Astrocyte (in vitro differentiated cells and primary cell): ENCODE measurements at regions not wholly inside any gene's neighbourhood (a gene's known extent, or its start where the extent isn't known, plus 50 kb on each side); places are given as distances from the start of the nearest gene placed in this dataset.

Experiments used
- DNase-seq: peaks from one replicate; pipeline ENCODE4 v3.0.0-alpha.2; 2010; ENCODE audit warnings: low read depth
- FAIRE-seq: peaks from 2 replicates; lab custom pipeline; 2011; peaks lifted over from hg19 to GRCh38; lab: Jason Lieb, UNC
- H2AFZ ChIP-seq: 2 replicates; pipeline ENCODE4 v1.6.0; 2012; ENCODE audit warnings: low read depth, low read length, inconsistent platforms
- H3K27ac ChIP-seq: 2 replicates; pipeline ENCODE4 v1.5.1; 2011; ENCODE audit warnings: low read depth, low read length, inconsistent platforms
- H3K27me3 ChIP-seq: 2 replicates; pipeline ENCODE4 v1.6.0; 2011; ENCODE audit warnings: low read length, inconsistent platforms; ENCODE audit not compliant: insufficient read depth
- H3K36me3 ChIP-seq: 2 replicates; pipeline ENCODE4 v1.5.1; 2011; ENCODE audit warnings: low read length, inconsistent platforms; ENCODE audit not compliant: insufficient read depth
- H3K4me1 ChIP-seq: 2 replicates; pipeline ENCODE4 v1.5.1; 2011; ENCODE audit warnings: low read length, inconsistent platforms; ENCODE audit not compliant: insufficient read depth
- H3K4me2 ChIP-seq: 2 replicates; pipeline ENCODE4 v1.6.0; 2012; ENCODE audit warnings: low read length, inconsistent platforms
- H3K4me3 ChIP-seq: 2 replicates; pipeline ENCODE4 v1.5.1; 2011; ENCODE audit warnings: low read depth, mild to moderate bottlenecking, low read length, inconsistent platforms; ENCODE audit not compliant: insufficient read depth
- H3K79me2 ChIP-seq: 2 replicates; pipeline ENCODE4 v1.6.0; 2012; ENCODE audit warnings: mild to moderate bottlenecking, low read length, inconsistent platforms; ENCODE audit not compliant: insufficient read depth
- H3K9ac ChIP-seq: 2 replicates; pipeline ENCODE4 v1.6.0; 2012; ENCODE audit warnings: mild to moderate bottlenecking, low read length, inconsistent platforms
- H3K9me3 ChIP-seq: 2 replicates; pipeline ENCODE4 v1.5.1; 2012; ENCODE audit warnings: low read depth, mild to moderate bottlenecking, low read length, inconsistent platforms; ENCODE audit not compliant: insufficient read depth
- H4K20me1 ChIP-seq: 2 replicates; pipeline ENCODE4 v1.6.0; 2012; ENCODE audit warnings: low read length, inconsistent platforms; ENCODE audit not compliant: insufficient read depth
- H3K27ac Mint-ChIP-seq: one replicate; pipeline ENCODE4 v1.8.0; 2021; ENCODE audit warnings: mild to moderate bottlenecking, mixed read lengths; ENCODE audit not compliant: unreplicated experiment
- H3K27me3 Mint-ChIP-seq: one replicate; pipeline ENCODE4 v1.8.0; 2021; ENCODE audit warnings: low read depth, mixed read lengths; ENCODE audit not compliant: unreplicated experiment
- H3K36me3 Mint-ChIP-seq: one replicate; pipeline ENCODE4 v1.8.0; 2021; ENCODE audit warnings: low read depth, mixed read lengths; ENCODE audit not compliant: unreplicated experiment
- H3K4me1 Mint-ChIP-seq: one replicate; pipeline ENCODE4 v1.8.0; 2021; ENCODE audit warnings: low read depth, mixed read lengths; ENCODE audit not compliant: unreplicated experiment
- H3K4me3 Mint-ChIP-seq: one replicate; pipeline ENCODE4 v1.8.0; 2021; ENCODE audit warnings: mild to moderate bottlenecking, moderate library complexity, mixed read lengths; ENCODE audit not compliant: unreplicated experiment
- H3K9me3 Mint-ChIP-seq: one replicate; pipeline ENCODE4 v1.8.0; 2021; ENCODE audit warnings: mild to moderate bottlenecking, mixed read lengths; ENCODE audit not compliant: unreplicated experiment
- CTCF ChIP-seq: IDR thresholded peaks from 2 replicates; pipeline ENCODE4 v1.5.1; 2011; ENCODE audit warnings: low read depth, mild to moderate bottlenecking, inconsistent platforms, low read length, moderate library complexity; ENCODE audit not compliant: insufficient read depth
- EZH2 ChIP-seq: IDR thresholded peaks from 2 replicates; pipeline ENCODE4 v1.6.1; 2012; ENCODE audit warnings: mild to moderate bottlenecking, low read length, inconsistent platforms; ENCODE audit not compliant: insufficient read depth

GRCh38 chr2:238507836-238508235 lies 81.1 kb downstream of the ASB1 start:
- Histone ChIP-seq H3K36me3 (no peaks in the 10 kb centered on the region), H2AFZ (no peak overlapping the region), H3K9ac (no peak overlapping the region), H3K9me3 (peaks cover 4% of the 10 kb centered on the region), H3K4me2 (no peak overlapping the region), H3K27me3 (no peaks in the 10 kb centered on the region), H3K27ac (no peak overlapping the region), H3K79me2 (no peaks in the 10 kb centered on the region), H4K20me1 (no peaks in the 10 kb centered on the region), H3K4me3 (no peak overlapping the region), H3K4me1 (peaks cover 12% of the 10 kb centered on the region)
- H3K4me1 Mint-ChIP-seq = no peaks in the 10 kb centered on the region
- no peak overlapping the region for H3K27ac Mint-ChIP-seq
- peaks cover 4% of the 10 kb centered on the region for H3K9me3 Mint-ChIP-seq
- no peak for FAIRE-seq
- no peak overlapping the region for H3K4me3 Mint-ChIP-seq
- peaks cover 17% of the 10 kb centered on the region for H3K27me3 Mint-ChIP-seq
- peaks cover 1% of the 10 kb centered on the region for H3K36me3 Mint-ChIP-seq
- DNase-seq = no peak
- TF ChIP-seq EZH2 (no peak), CTCF (no peak)

- no peak overlapping the region for H3K9ac ChIP-seq
- H3K27me3 ChIP-seq = no peaks in the 10 kb centered on the region
- peaks cover 4% of the 10 kb centered on the region for H3K9me3 ChIP-seq
- H2AFZ ChIP-seq = no peak overlapping the region
- no peaks in the 10 kb centered on the region for H3K36me3 ChIP-seq
- no peak for FAIRE-seq
- H3K9me3 Mint-ChIP-seq = peaks cover 4% of the 10 kb centered on the region
- H3K79me2 ChIP-seq = no peaks in the 10 kb centered on the region
- no peak for DNase-seq
- H3K4me2 ChIP-seq = peak overlapping the region; percentile 18
- no peak overlapping the region for H3K4me3 ChIP-seq
- no peak overlapping the region for H3K4me3 Mint-ChIP-seq
- H3K27me3 Mint-ChIP-seq = peaks cover 21% of the 10 kb centered on the region
- H4K20me1 ChIP-seq = no peaks in the 10 kb centered on the region
- no peaks in the 10 kb centered on the region for H3K4me1 Mint-ChIP-seq
- H3K27ac Mint-ChIP-seq = no peak overlapping the region
- no peak overlapping the region for H3K27ac ChIP-seq
- peaks cover 12% of the 10 kb centered on the region for H3K4me1 ChIP-seq
- TF ChIP-seq CTCF (no peak), EZH2 (no peak)
- peaks cover 1% of the 10 kb centered on the region for H3K36me3 Mint-ChIP-seq
Observed at GRCh38 chr2:238509151-238509835, 82.6 kb downstream of the ASB1 start.

- peaks cover 4% of the 10 kb centered on the region for H3K9me3 ChIP-seq
- Mint-ChIP-seq H3K36me3 (peaks cover 1% of the 10 kb centered on the region), H3K4me1 (no peaks in the 10 kb centered on the region), H3K27me3 (peaks cover 21% of the 10 kb centered on the region), H3K4me3 (no peak overlapping the region), H3K9me3 (peaks cover 4% of the 10 kb centered on the region), H3K27ac (no peak overlapping the region)
- DNase-seq (no peak), FAIRE-seq (no peak)
- H3K27ac ChIP-seq = no peak overlapping the region
- no peaks in the 10 kb centered on the region for H3K27me3 ChIP-seq
- H4K20me1 ChIP-seq = no peaks in the 10 kb centered on the region
- H3K9ac ChIP-seq = no peak overlapping the region
- H3K4me3 ChIP-seq = no peak overlapping the region
- no peak overlapping the region for H2AFZ ChIP-seq
- TF ChIP-seq EZH2 = no peak
- no peak for TF ChIP-seq CTCF
- H3K4me2 ChIP-seq = no peak overlapping the region
- peaks cover 11% of the 10 kb centered on the region for H3K4me1 ChIP-seq
- H3K36me3 ChIP-seq = no peaks in the 10 kb centered on the region
- H3K79me2 ChIP-seq = no peaks in the 10 kb centered on the region
Observed at GRCh38 chr2:238509903-238510302, 83.2 kb downstream of the ASB1 start.
